Subcutaneous abdominal adipose tissue (tissue), 5 donors: ENCODE measurements at regions not wholly inside any gene's neighbourhood (a gene's known extent, or its start where the extent isn't known, plus 50 kb on each side); places are given as distances from the start of the nearest gene placed in this dataset.
"Not testable (repeated sequence)": the region's sequence is repeated elsewhere in the genome, so short reads cannot be mapped to it uniquely, and the experiment has no call there.

Experiments used
- H3K27ac ChIP-seq: one replicate; pipeline ENCODE4 v1.7.0; 2013; ENCODE audit warnings: low read depth, mild to moderate bottlenecking, inconsistent platforms, low read length, moderate library complexity
- H3K27me3 ChIP-seq, 5 donors: one replicate each; pipeline ENCODE4 v1.7.0; 2013; ENCODE audit warnings: low read length in 5 of 5, inconsistent platforms in 1 of 5; ENCODE audit not compliant: control insufficient read depth in 5 of 5, insufficient read depth in 4 of 5
- H3K36me3 ChIP-seq, 5 donors: one replicate each; pipeline ENCODE4 v1.7.0; 2013; ENCODE audit warnings: low read length in 5 of 5; ENCODE audit not compliant: control insufficient read depth in 5 of 5, insufficient read depth in 5 of 5
- H3K4me1 ChIP-seq, 5 donors: one replicate each; pipeline ENCODE4 v1.7.0; 2013; ENCODE audit warnings: low read length in 5 of 5, mild to moderate bottlenecking in 3 of 5, moderate library complexity in 1 of 5; ENCODE audit not compliant: control insufficient read depth in 5 of 5, insufficient read depth in 5 of 5
- H3K4me3 ChIP-seq, 5 donors: one replicate each; pipeline ENCODE4 v1.7.0; 2013; ENCODE audit warnings: low read length in 5 of 5, low read depth in 1 of 5
- H3K9ac ChIP-seq, 5 donors: one replicate each; pipeline ENCODE4 v1.7.0; 2013; ENCODE audit warnings: low read length in 5 of 5, mild to moderate bottlenecking in 4 of 5, moderate library complexity in 3 of 5
- H3K9me3 ChIP-seq, 5 donors: one replicate each; pipeline ENCODE4 v1.7.0; 2013; ENCODE audit warnings: low read length in 5 of 5; ENCODE audit not compliant: control insufficient read depth in 5 of 5
- donor health status: healthy.
- donor health status: healthy.
- donor health status: healthy.
- donor health status: healthy.
- donor health status: healthy.

DNA sequence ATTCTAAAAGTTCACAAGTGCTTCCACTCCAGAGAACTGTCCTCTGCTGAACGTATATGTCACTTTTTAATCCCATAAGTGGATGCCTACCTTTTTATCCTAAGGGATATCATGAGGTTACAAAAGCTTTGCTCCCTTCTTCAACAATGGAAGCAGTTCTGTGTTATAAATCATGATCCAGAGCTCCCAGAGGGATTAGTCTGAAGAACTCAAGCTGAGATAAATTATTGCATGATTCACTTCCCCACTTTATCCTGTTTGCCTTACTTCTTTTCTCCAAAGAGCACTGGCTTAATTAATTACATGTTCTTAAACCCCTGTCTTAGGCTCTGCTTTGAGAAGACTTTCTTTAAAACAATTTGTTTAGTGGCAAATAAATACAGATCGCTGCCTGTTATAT, 246.7 kb downstream of the PCDH17 start:
- Histone ChIP-seq H3K36me3 (no peaks in the 10 kb centered on the region), H3K9me3 (no peaks in the 10 kb centered on the region), H3K27ac (no peak overlapping the region), H3K9ac (no peak overlapping the region), H3K4me3 (no peak overlapping the region), H3K27me3 (no peaks in the 10 kb centered on the region), H3K4me1 (no peaks in the 10 kb centered on the region)

DNA sequence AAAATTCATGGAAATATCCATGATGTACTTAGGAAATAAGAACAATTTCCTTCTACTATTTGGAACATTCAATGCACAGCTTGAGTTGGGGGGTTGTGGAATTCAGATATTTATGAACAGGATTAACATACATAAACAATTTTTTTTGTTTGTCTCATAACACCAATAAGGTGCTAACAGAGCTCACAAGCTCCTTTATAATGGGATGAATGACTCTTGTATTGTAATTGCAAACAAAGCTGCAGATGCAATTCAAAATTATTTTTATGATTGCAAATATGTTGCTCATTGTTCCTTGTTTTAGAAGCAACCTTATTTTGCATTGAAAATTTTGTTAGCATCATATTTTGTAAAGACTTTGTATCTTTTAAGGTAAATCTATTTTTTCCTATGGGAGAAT, 265.7 kb downstream of the PCDH17 start:
- no peaks in the 10 kb centered on the region for H3K9me3 ChIP-seq
- H3K9ac ChIP-seq = no peak overlapping the region
- H3K4me3 ChIP-seq = no peak overlapping the region
- H3K36me3 ChIP-seq = no peaks in the 10 kb centered on the region
- H3K27me3 ChIP-seq = no peaks in the 10 kb centered on the region
- H3K27ac ChIP-seq = no peak overlapping the region
- H3K4me1 ChIP-seq = no peaks in the 10 kb centered on the region

DNA sequence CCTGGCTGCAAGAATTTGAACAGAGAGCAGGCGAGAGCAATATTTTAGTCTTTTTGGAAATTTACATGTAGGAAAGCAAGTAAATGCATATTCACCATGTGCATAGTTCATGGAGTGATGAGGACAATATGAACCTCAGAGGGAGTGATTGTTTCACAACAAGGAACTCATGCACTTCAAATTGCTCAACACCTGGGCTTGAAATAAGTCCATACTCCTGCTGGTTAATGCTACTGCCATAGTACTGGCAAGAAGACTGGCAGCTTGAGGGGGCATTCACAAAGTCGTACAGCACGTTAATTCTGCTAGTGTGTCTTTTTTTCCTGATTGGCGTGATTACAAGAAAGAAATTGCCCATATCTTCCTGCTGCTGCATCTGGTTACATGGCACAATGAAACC, 267.6 kb downstream of the PCDH17 start:
- Histone ChIP-seq H3K36me3 (no peaks in the 10 kb centered on the region), H3K9me3 (peaks cover 0 to 3% (median 0%) of the 10 kb centered on the region in 5 donors), H3K4me3 (no peak overlapping the region), H3K9ac (no peak overlapping the region), H3K4me1 (no peaks in the 10 kb centered on the region), H3K27me3 (no peaks in the 10 kb centered on the region), H3K27ac (no peak overlapping the region)

DNA sequence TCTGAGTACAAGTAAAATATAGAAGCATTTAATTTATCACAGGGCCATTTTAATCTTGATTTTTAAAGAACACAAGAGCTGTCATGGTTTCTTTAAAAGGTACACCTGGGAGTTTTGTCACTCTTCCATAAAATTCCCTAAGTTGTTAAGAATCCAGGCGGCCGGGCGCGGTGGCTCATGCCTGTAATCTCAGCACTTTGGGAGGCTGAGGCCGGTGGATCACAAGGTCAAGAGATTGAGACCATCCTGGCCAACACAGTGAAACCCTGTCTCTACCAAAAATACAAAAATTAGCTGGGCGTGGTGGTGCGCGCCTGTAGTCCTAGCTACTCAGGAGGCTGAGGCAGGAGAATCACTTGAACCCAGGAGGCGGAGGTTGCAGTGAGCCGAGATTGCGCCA, 278.3 kb downstream of the PCDH17 start:
- H3K4me1 ChIP-seq, H3K36me3 ChIP-seq, H3K4me3 ChIP-seq, H3K9ac ChIP-seq, H3K27me3 ChIP-seq, H3K9me3 ChIP-seq, H3K27ac ChIP-seq: not testable (repeated sequence)

DNA sequence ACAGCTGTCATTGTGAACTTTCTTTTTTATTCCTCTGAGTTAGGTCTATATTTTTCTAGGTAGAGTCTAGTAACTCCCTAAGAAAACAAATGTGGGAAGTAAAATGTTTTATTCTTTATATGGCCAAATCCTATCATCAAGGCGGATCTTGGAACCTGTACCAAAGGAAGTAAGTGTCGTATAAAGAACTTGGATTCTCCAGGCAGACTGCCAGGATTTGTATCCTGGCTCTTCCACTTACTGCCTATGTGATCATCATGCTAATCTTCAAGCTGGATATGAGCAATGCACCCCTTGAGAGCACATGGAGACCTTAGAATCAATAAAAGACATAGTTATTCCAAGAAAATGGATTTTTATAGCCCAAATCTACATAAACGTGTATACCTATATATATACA, 286.5 kb downstream of the PCDH17 start:
- no peaks in the 10 kb centered on the region for H3K9me3 ChIP-seq

DNA sequence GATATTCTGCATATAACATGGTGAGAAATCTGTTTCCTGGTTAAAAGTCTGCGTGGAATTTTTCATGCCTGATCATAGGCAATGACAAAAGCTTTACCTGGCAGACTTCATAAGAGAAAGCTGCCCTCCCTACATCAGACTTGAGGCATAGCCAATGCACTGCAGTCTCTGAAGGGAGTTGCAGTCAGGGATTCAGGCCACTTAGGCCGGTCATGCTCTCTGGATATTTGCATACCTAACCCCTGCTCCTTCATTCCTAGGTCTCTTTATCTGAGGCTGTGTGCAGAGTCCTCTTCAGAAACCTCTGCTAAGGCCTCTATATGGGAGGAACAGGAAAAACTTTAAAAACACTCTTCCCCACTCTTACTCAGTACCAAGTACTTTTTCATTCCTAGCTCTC, 287.4 kb downstream of the PCDH17 start:
- no peaks in the 10 kb centered on the region for H3K4me1 ChIP-seq
- H3K9ac ChIP-seq = no peak overlapping the region
- H3K9me3 ChIP-seq = no peaks in the 10 kb centered on the region
- no peaks in the 10 kb centered on the region for H3K36me3 ChIP-seq
- no peaks in the 10 kb centered on the region for H3K27me3 ChIP-seq
- no peak overlapping the region for H3K4me3 ChIP-seq
- H3K27ac ChIP-seq = no peak overlapping the region

More for the DNA sequence above, 286.5 kb downstream of the PCDH17 start:
- no peak overlapping the region for H3K9ac ChIP-seq
- H3K27ac ChIP-seq = no peak overlapping the region
- no peaks in the 10 kb centered on the region for H3K27me3 ChIP-seq
- H3K4me3 ChIP-seq = no peak overlapping the region
- no peaks in the 10 kb centered on the region for H3K4me1 ChIP-seq
- no peaks in the 10 kb centered on the region for H3K36me3 ChIP-seq

DNA sequence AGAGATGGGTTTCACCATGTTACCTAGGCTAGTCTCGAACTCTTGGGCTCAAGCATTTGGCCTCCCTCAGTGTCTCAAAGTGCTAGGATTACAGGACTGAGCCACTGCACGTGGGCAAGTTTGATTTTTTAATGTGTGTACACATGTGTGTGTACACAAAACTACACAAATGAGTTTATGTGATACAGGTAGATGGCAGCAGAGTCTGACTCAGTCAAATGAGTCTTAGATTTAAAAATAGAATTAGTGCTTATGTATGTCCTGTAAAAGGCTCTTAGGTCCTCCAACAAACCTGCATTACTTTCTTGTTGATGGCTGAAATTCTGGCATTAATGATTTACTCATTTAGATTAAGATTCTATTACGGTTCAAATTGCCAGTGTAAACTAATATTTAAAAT, 293.7 kb downstream of the PCDH17 start:
- H3K27me3 ChIP-seq = no peaks in the 10 kb centered on the region
- no peaks in the 10 kb centered on the region for H3K9me3 ChIP-seq
- no peaks in the 10 kb centered on the region for H3K4me1 ChIP-seq
- H3K36me3 ChIP-seq = no peaks in the 10 kb centered on the region
- no peak overlapping the region for H3K4me3 ChIP-seq
- H3K9ac ChIP-seq = no peak overlapping the region
- H3K27ac ChIP-seq = no peak overlapping the region

DNA sequence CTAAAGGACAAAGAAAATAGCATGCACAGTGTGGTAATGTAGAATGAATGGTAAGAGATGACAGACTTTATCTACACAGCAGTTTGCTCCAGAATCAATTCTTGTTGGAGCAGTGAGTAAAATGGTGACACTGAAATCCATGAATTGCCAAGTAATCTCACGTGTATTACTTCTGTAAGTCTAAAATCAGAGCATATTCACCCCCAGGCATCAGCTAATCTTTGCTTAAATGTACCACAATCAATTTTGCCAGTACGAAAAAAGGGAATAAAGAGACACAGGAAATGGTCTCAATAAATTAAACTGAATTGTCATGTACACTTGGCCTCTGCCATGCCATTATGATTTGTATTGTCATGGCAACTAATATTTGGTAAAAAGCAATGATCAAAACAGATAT, 294.2 kb downstream of the PCDH17 start:
- no peaks in the 10 kb centered on the region for H3K36me3 ChIP-seq
- H3K9ac ChIP-seq = no peak overlapping the region
- no peaks in the 10 kb centered on the region for H3K4me1 ChIP-seq
- no peak overlapping the region for H3K27ac ChIP-seq
- no peak overlapping the region for H3K4me3 ChIP-seq
- H3K27me3 ChIP-seq = no peaks in the 10 kb centered on the region
- no peaks in the 10 kb centered on the region for H3K9me3 ChIP-seq

GRCh38 chr13:57932061-57932460, 300.5 kb downstream of the PCDH17 start:
- Histone ChIP-seq H3K9ac (no peak overlapping the region), H3K27ac (no peak overlapping the region), H3K4me3 (no peak overlapping the region), H3K36me3 (no peaks in the 10 kb centered on the region), H3K9me3 (no peaks in the 10 kb centered on the region), H3K4me1 (no peaks in the 10 kb centered on the region), H3K27me3 (no peaks in the 10 kb centered on the region)

DNA sequence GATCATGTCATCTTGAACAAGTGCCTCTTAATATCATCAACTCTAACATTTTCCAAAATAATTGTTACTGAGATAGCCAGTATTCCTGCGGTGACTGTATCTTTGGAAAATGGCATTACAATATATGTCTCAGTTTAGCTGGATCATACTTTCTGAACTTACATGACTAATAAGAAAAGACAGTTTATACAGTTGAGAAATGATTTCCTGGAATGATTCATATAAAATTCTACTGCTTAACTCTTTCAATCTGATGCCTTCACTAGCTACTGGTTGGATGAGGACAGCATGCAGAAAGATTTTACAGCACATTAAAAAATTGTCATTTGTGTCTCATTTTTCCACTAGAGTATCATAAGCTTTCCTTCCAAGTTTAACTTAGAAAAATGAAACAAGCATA, 302.1 kb downstream of the PCDH17 start:
- Histone ChIP-seq H3K36me3 (no peaks in the 10 kb centered on the region), H3K4me3 (no peak overlapping the region), H3K27me3 (no peaks in the 10 kb centered on the region), H3K9me3 (no peaks in the 10 kb centered on the region), H3K4me1 (no peaks in the 10 kb centered on the region), H3K27ac (no peak overlapping the region), H3K9ac (no peak overlapping the region)

DNA sequence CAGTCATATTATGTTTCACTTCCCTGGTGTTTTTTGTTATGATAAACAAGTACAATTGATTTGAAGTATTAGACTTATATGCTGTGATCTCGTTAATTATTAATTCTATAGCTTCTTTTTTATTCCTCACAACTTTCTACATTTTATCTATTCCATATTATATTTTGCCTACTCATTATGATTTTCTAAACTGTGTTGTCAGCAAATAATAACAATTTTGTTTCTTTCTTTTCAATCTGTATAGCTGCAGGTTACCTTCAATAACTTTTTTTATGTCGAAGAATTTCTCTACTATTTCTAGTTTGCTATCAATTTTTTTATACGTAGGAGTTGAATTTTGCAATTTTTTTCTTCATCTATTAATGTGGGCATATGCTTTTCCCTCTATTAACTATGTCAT, 304.4 kb downstream of the PCDH17 start:
- no peak overlapping the region for H3K9ac ChIP-seq
- no peak overlapping the region for H3K4me3 ChIP-seq
- no peaks in the 10 kb centered on the region for H3K4me1 ChIP-seq
- no peaks in the 10 kb centered on the region for H3K27me3 ChIP-seq
- no peaks in the 10 kb centered on the region for H3K36me3 ChIP-seq
- no peaks in the 10 kb centered on the region for H3K9me3 ChIP-seq
- no peak overlapping the region for H3K27ac ChIP-seq
